CD4-positive, alpha-beta T cell treated with Interleukin-17A for 4 hours (primary cell): ENCODE measurements at regions not wholly inside any gene's neighbourhood (a gene's known extent, or its start where the extent isn't known, plus 50 kb on each side); places are given as distances from the start of the nearest gene placed in this dataset.
"Not testable (repeated sequence)": the region's sequence is repeated elsewhere in the genome, so short reads cannot be mapped to it uniquely, and the experiment has no call there.

Experiments used
- DNase-seq: peaks from one replicate; pipeline ENCODE4 v3.0.0-alpha.2; 2020; ENCODE audit warnings: mixed read lengths

DNA sequence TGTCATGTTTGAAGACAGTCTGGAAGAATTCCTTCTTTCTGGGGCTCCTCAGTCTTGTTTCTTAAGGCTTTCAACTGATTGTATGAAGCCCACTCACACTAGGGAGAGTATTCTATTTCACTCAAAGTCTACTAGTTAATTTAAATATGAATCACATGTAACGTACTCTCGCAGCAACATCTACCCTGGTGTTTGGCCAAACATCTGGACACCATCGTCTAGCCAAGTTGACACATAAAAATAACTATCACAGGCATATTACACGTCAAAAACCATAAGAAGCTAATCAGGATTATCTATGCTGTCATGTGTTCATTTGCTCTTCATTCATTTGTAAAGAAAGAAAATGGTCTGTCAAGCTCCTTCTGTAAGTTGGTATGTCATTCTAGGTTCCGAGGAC is 787.4 kb downstream of the KCNJ2 start:
- DNase-seq = no peak

DNA sequence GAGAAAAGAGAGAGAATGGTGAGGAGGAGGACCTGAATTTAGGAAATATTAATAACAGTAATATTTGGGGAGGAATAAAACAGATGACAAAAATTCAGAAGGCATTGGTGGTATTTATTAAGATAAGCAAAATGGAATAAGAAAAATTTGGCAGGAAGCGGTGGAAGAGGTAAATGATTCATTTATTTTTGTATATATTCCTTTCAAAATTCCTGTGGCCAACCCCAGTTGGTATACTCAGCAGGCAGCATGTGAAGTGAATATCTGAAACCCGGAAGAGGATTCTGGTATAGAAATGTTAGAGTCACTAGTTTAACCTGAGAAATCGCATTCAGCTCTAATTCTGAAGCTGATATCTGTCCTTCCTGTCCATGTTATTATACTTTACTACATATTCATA is 792.0 kb downstream of the KCNJ2 start:
- DNase-seq = no peak

DNA sequence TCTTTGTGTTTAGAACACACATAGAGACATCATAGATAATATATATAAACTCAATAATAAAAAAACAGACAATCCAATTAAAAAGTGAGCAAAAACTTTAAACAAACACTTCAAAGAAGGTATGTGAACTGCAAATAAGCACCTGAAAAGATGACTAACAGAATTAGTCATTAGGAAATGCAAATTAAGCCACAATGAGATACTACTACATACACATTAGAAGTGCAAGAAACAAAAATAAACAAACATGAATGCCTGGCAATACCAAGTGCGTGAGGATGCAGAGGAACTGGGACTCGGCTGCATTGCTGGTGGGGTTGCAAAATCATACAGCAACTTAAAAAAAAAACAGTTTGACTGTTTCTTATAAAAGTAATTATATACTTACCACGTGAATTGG is 799.0 kb downstream of the KCNJ2 start:
- DNase-seq = no peak

DNA sequence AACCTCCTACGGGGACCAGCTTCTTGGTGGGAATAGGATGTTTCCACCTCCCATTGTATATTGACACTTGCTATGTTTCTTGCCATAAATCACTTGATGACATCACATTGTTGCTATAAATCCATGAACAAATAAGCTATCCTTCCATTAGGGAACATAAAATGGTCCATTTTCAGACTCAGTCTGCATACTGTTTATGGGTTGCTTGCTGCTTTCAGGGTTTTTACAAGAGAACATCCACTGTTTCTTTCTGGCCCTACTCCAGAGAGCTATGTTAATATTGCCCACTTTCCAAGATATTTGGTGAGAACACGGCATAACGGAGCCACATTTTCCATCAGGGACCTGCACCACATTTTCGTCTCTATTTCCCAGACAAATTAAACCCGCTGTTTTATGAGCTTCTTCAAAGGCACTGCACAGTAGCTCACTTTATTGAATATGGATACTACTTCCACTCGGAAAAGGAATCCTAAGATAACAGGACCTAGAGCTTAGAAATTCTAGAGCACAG is 800.2 kb downstream of the KCNJ2 start:
- no peak for DNase-seq

DNA sequence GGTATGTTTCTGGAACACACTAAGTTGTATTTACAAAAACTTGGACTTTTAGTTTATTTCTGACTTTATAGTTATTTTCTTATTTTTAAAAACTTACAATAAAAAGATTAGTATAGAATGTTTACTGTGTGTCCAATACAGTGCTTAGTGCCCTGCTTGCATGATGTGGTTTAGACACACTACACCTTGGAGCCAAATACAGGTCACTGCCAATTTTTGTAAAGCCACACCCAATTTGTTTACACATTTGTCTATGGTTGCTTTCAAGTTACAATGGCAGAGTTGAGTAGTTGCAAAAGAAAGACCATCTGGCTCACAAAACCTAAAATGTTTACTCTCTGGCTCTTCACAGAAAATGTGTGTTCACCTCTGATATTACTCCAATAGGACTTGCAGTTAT is 807.1 kb downstream of the KCNJ2 start:
- DNase-seq = no peak

DNA sequence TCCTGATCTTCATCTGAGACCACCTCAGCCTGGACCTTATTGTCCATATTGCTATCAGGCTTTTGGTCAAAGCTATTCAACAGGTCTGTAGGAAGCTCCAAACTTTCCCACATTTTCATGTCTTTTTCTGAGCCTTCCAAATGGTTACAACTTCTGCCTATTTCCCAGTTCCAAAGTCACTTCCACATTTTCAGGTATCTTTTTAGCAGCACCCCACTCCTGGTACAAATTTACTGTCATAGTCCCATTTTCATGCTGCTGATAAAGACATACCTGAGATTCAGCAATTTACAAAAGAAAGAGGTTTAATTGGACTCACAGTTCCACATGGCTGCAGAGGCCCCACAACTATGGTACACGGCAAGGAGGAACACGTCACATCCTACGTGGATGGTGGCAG is 815.5 kb downstream of the KCNJ2 start:
- no peak for DNase-seq

DNA sequence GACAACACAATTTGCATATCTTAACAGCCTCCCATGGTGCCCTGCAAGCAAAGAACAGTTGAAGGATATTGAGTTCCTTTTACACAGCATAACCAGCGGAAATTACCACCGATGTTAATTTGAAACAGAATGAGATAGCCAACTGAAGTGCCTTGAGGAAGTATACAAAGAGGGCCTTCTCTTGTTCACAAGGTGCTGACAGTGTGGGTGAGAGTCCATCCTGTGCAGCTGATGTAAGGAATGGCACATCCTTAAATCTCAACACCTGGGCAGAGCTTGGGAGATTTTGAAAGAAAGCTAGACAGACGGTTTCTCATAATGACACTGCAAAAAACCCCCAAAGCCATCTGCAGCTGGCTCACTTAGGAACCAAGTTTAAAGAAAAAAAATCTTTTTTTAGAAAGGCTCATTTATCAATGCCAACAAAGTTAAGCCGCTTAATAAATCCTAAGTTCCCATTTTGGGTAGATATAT is 818.6 kb downstream of the KCNJ2 start:
- no peak for DNase-seq

DNA sequence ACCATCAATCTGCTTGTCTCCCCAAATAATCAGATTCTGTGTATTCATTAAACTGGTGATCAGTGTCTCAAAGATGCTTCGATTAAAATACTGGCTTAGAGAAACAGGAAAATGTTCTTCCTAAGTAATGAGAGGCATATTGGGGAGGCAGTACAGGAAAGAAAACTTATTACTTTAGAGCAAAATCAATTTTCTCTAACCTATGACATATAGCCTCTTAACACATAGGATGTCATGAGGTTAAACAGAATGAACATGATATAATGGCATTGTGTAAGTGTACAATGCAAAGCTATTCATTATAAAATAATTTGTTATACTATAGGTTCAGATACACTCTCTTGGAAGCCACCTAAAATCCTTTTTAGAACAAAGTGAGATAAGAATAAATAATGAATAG is 819.3 kb downstream of the KCNJ2 start:
- no peak for DNase-seq

DNA sequence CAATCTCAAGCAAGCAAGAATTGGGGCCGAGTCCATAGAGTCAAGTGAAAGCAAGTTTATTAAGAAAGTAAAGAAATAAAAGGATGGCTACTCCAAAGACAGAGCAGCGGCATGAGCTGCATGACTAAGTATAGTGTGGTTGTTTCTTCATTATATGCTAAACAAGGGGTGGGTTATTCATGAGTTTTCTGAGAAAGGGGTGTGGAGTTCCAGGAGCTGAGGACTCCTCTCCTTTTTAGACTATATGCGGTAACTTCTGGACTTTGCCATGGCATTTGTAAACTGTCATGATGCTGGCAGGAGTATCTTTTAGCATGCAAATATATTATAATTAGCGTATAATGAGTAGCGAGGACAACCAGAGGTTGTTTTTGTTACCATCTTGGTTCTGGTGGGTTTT is 819.9 kb downstream of the KCNJ2 start:
- DNase-seq = no peak

DNA sequence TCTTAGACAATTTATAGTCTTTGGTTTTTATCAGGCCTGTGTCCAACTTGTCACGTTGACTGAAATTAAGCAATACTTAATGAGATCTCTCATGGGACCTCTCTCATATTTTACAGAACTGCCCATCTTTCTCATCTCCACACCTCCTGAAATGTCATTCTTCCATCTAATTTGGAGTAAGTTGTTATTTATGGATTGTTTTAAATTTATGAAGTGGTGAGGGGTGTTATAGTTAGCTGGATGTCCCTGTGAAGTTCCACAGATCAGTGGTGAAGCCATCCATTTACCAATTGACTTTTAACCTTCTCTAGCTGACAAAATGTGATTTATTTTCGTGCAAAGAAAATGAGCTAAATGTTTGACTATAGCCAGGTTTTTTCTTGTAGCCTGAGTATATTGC is 824.9 kb downstream of the KCNJ2 start:
- DNase-seq = no peak

DNA sequence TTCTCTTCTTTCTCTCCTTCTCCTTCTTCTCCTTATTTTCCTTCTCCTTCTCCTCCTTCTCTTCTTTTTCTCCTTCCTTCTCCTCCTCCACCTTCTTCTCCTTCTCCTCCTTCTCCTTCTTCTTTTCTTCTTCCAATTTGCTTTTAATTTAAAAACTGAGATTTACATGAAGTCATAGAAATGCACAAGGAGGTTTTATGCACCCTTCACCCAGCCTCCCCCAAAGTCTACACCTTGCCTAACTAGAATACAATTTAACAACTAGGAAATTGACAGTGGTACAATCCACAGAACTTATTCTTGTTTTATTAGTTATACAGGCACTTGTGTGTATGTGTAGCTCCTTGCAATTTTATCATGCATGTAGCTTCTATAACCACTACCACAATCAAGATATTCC is 826.7 kb downstream of the KCNJ2 start:
- no peak for DNase-seq

DNA sequence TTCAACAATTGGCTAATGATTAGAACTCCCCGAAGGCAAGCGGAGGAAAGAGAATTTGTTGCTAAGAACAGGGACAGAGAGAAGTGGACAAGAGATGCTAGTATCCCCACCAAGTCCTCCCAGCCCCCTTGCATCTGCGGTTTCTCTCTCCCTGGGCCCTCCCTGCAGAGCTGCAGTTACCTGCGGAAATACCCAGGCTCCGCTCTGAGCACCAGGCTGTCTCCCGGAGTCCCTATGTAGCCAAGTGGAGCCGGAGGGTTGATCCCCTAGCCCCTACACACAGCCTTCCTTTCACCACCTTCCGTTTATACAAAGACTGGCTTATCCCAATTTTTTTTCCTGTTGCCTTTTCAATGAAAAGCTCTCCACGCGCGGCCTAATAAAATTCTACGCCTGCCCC is 834.4 kb downstream of the KCNJ2 start:
- no peak for DNase-seq

DNA sequence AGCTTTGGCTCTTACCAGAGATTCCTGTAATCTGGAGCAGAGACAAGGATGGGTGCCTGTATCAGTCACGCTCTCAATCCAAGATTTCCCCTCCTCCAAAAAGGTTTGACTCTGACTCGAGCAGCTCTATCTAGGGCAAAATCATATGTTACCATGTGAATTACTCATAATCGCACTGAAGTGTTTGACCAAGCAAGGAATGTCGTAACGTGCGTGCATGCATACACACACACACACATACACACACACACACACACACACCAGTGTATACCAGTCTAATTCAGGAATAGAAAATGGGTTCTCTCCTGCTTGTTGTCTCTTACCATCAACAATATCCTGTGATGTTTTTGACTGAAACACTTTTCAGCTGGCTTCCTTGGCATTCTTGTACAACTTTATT is 835.1 kb downstream of the KCNJ2 start:
- no peak for DNase-seq

DNA sequence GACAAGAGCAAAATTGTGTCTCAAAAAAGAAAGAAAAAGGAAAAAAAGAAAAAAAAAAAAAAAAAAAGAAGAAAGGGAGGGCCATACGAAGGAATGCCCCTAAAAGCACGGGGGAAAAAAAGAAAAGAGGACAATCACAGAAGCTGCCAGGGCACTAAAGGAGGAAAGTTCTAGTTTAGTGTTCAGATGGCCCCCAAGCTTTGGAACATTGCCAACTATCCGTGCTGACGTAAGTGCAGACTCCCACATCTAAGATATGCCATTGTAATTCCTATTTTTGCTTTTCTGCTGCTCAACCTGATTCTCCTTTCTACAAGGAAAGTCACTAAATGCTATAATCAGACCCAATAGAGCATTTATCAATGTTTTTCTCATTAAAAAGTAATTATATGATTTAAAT is 842.1 kb downstream of the KCNJ2 start:
- no peak for DNase-seq

DNA sequence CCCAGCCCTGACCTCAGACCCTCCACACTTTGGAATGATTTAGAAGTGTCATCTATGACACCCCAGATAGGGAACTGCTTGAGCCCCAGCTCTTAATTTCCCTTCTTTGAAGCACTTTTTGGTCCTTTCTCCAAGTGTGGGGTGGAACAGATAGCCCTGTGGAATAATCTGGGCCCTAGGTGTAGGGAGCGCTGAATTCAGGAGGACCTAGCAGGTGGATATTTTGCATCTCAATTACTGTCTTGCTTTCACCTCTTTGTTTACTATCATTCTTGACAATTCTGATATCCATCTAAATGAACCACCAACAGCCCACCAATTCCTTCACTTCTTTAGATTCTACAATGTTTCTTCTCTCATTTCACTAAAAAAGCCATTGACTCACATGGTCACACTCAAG is 850.4 kb downstream of the KCNJ2 start:
- no peak for DNase-seq

DNA sequence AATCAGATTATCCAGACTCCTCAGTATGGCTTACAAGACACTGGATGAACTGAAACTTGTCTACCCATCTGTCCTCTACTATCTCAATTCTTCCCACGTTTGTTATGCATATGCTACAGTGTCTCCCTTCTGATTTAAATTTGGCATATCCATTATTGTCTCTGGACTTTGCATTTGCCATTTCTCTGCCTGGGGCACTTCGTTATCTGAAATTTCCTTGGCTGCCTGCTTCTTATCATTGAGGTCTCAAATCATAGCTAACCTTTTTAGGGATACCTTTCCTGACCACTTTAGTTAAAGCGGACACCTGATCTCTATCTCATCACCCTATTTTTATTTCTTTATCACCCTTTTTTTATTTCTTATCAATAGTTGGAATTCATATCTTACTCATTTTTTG is 853.4 kb downstream of the KCNJ2 start:
- no peak for DNase-seq

DNA sequence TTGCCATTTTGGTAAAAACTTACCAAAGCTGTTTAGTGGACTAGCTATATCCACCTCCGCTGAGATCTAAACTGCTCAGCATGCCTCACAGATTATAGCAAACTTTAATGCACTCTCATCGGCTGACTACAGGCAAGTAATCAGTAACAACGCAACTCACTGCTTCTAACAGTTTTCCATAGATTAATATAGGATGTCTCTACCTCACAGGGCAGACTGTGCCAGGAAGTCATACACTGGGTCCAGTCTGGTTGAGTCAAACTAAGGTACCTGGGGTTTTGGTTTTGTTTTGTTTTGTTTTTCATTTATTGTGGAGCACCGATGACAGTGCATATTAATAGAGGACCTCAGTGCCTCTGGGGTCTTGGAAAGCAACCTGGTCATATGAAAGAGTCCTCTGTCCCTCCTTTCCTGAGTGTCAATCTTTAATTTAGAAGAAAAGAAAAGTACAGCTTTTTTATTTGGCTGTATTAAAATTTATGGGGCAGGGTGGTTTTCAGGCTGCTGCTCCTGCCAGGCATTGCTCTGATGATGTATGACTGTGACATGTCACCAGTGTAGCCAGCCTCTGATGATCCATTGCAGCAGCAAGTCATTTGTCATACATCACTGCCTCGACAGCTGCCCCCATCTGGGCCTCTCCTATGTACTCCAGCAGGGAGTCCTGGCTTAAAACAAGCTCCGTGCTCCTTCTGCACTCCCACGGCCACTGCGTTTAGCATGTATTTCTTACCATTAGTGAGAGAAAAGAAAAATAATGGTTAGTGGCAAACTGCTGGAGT is 854.1 kb downstream of the KCNJ2 start:
- no peak for DNase-seq

DNA sequence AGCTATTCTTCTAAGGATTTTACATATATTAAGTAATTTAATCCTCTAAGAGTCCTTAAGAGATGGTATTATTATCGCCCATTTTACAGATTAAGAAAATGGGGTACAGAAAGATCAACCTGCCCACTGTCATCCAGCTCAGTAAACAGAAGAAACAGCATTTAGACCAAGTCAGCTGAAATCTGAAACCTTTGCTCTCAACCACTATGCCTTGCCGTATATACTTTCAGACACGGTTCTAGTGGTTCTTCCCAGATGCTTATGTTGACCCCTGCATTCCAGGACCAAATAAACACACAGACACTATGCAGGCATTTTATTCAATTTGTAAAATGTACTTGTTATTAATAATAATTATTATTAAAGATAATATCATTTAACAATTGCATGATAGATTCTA is 854.8 kb downstream of the KCNJ2 start:
- DNase-seq = no peak

DNA sequence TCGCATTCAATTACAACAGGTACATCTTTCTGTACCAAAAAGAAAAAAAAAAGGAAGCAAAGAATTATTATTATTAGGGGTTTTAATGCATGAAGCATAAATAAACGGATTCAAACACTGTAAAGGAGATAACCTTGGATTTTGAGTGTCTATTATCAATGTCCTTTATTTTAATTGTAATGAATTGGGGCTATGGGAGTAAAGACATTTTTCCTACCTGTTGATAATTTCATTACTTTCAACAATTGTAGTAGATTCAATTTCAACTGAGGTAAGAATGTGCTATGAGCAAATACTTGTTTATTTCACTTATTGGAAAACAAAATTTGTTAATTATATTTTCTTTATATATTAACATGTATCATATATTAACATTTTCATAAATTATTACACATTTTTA is 855.6 kb downstream of the KCNJ2 start:
- DNase-seq = no peak

DNA sequence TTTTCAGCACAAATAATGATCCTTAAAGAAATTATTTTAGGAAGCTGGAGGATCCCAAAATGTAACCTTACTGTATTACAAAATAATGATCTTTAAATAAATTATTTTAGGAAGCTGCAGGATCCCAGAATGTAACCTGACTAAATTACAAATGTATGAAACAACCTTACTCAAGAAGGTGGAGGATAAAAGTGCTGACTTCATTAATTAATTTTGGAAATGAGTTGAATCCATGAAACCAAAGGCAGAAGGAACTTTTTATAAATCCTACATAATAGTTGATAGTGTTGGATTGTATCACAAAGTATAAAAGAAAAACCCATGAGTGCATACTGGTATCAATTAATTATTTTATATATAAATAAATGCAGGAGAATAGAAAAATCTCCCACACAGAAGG is 859.9 kb downstream of the KCNJ2 start:
- DNase-seq = no peak

DNA sequence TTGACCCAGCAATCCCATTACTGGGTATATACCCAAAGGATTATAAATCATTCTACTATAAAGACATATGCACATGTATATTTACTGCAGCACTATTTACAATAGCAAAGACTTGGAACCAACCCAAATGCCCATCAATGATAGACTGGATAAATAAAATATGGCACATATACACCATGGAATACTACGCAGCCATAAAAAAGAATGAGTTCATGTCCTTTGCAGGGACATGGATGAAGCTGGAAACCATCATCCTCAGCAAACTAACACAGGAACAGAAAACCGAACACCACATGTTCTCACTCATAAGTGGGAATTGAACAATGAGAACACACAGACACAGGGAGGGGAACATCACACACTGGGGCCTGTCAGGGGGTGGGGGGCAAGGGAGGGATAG is 862.0 kb downstream of the KCNJ2 start:
- DNase-seq = not testable (repeated sequence)

DNA sequence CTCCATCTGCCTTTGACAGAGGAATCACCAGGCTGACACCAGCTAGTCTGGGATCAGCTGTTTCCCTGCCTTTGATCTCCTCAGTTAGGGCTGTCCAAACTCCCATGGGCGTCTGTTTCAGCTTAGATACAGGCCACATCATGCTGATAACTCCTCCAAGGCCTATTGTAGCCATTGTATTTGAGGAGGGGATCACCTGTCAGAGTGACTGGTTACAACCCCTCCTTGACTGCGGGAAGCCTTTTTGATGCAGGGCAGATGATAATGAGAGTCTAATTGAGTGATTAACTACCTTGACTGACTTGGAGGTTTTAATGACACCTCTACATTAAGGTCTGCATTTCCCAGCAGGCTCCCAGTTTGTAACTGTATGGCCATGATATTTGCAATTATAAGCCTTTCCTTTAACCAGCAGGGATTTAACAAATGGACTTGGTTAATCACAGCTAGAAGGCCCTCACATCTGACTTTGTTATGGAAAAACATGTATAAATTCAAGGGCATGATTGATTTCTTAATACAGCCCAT is 863.5 kb downstream of the KCNJ2 start:
- no peak for DNase-seq

DNA sequence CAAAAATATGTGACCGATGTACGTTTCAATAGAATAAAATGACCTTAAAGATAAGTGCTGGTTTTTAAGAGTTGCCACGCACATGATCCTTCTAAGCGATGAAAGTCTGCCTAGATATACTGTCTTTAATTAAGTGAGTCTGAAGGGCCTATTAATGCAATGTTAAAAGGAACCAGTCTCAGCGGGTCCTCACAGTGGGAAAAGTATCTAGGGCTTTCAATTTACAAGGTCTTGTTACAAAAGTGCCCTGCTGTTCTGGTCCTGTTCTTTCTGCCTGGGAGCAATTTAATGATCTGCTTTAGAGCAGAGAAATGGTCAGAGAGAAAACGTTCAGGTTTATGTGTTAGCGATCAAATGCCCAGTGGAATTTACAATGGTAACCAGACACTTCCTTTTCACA is 864.0 kb downstream of the KCNJ2 start:
- no peak for DNase-seq

DNA sequence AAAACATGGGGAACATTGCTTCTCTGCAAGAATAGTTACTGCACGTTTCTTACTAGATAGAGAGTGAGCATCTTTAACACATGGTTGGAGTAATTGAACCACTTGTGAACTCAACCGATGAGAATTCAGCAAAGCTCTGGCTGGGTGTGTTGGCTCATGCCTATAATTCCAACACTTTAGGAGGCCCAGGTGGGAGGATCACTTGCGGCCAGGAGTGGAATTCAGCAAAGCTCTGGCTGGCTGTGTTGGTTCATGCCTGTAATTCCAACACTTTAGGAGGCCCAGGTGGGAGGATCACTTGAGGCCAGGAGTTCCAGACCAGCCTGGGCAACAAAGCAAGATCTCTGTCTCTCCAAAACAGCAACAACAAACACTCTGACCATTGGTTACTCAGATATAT is 865.9 kb downstream of the KCNJ2 start:
- no peak for DNase-seq

DNA sequence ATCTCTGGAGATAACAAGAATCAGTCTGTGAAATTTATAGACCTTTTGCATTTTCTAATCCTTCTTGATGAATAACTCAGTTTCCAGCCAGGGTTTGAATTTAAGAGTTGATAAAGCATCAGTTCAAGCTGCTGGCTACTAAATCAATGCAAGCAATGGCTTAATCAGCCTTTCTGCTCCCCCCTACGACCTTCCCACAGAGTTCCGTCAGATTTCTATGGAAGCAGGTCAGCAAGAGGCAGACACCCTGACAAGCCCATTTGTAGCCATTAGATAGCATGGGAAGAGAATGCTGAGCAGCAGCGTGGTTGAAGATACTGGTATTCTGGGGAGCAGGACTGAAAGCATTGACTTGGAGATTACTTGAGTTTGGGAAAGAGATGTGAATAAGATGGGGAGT is 868.1 kb downstream of the KCNJ2 start:
- no peak for DNase-seq
